GM23248 (cell line): ENCODE measurements at regions not wholly inside any gene's neighbourhood (a gene's known extent, or its start where the extent isn't known, plus 50 kb on each side); places are given as distances from the start of the nearest gene placed in this dataset.

Source experiments
- DNase-seq: peaks from one replicate; pipeline ENCODE4 v3.0.0-alpha.2; 2015
- H2AFZ ChIP-seq: fragments of 200-600 bp; sonication (generic); 2 replicates; pipeline ENCODE4 v1.6.1; 2016; ENCODE audit warnings: antibody characterized with exemption
- H3F3A ChIP-seq: fragments of 200-600 bp; sonication (generic); 2 replicates; pipeline ENCODE4 v1.6.1; 2016; ENCODE audit warnings: mild to moderate bottlenecking, antibody characterized with exemption, mixed run types; ENCODE audit not compliant: insufficient read depth
- H3K27ac ChIP-seq: fragments of 200-600 bp; sonication (generic); 2 replicates; pipeline ENCODE4 v1.5.1; 2016; ENCODE audit warnings: mild to moderate bottlenecking
- H3K27me3 ChIP-seq: fragments of 200-600 bp; sonication (generic); replicated peaks from 2 replicates; pipeline ENCODE4 v1.6.1; 2016; ENCODE audit warnings: mild to moderate bottlenecking; ENCODE audit not compliant: insufficient read depth
- H3K36me3 ChIP-seq: fragments of 200-600 bp; sonication (generic); 2 replicates; pipeline ENCODE4 v1.6.1; 2016; ENCODE audit warnings: low read depth, mild to moderate bottlenecking
- H3K4me1 ChIP-seq: fragments of 200-600 bp; sonication (generic); 2 replicates; pipeline ENCODE4 v1.6.1; 2016; ENCODE audit warnings: mild to moderate bottlenecking; ENCODE audit not compliant: insufficient read depth
- H3K4me2 ChIP-seq: fragments of 200-600 bp; sonication (generic); one replicate; pipeline ENCODE4 v1.6.1; 2016; ENCODE audit warnings: mild to moderate bottlenecking; ENCODE audit not compliant: unreplicated experiment
- H3K4me3 ChIP-seq: fragments of 200-600 bp; sonication (generic); 2 replicates; pipeline ENCODE4 v1.5.1; 2016; ENCODE audit warnings: mild to moderate bottlenecking
- H3K79me2 ChIP-seq: fragments of 200-600 bp; sonication (generic); 2 replicates; pipeline ENCODE4 v1.6.1; 2016; ENCODE audit warnings: mild to moderate bottlenecking; ENCODE audit not compliant: insufficient read depth
- H3K9ac ChIP-seq: fragments of 200-600 bp; sonication (generic); 2 replicates; pipeline ENCODE4 v1.6.1; 2016; ENCODE audit warnings: mild to moderate bottlenecking
- H3K9me2 ChIP-seq: fragments of 200-600 bp; sonication (generic); 2 replicates; pipeline ENCODE4 v1.6.1; 2016; ENCODE audit warnings: mixed run types, mild to moderate bottlenecking, moderate library complexity; ENCODE audit not compliant: insufficient read depth
- H3K9me3 ChIP-seq: fragments of 200-600 bp; sonication (generic); one replicate; pipeline ENCODE4 v1.6.1; 2017; ENCODE audit warnings: low read depth
- H4K20me1 ChIP-seq: fragments of 200-600 bp; sonication (generic); 2 replicates; pipeline ENCODE4 v1.6.0; 2016; ENCODE audit not compliant: insufficient read depth
- EZH2 ChIP-seq: fragments of 200-600 bp; sonication (generic); IDR thresholded peaks from 2 replicates; pipeline ENCODE4 v1.6.1; 2018; ENCODE audit warnings: antibody characterized with exemption, mild to moderate bottlenecking; ENCODE audit not compliant: insufficient read depth, poor library complexity, severe bottlenecking
- EZH2phosphoT487 ChIP-seq: fragments of 200-600 bp; sonication (generic); IDR thresholded peaks from 2 replicates; pipeline ENCODE4 v1.6.1; 2018; ENCODE audit warnings: antibody characterized with exemption, moderate library complexity, mild to moderate bottlenecking, low read depth; ENCODE audit not compliant: insufficient read depth
- WGBS, 2 experiments: methylation state at CpG; one replicate each; pipeline ENCODE4 v1.1.6; 2015 to 2017; ENCODE audit warnings: low lambda C conversion rate in 2 of 2, low coverage in 1 of 2; ENCODE audit errors: missing lambda C conversion rate in 2 of 2; 5-methylcytosine and 5-hydroxymethylcytosine counted together
- in situ Hi-C: fragments of 300-500 bp; cut with MboI; formaldehyde crosslinking; loops from 2 replicates; pipeline ENCODE4 v1.15.0; 2020

- in situ Hi-C loops, result loop anchor here (25.0 kb wide), 1 partner anchor 840 kb away; no protein-coding TSS in a partner anchor
- 89 to 94% methylated on average over 10 to 21 of the region's 21 CpGs for WGBS, 2 experiments
- peaks cover 6% of the 10 kb centered on the region; the same call in 1 of the 2 replicates for H3K4me1 ChIP-seq
- TF ChIP-seq EZH2phosphoT487 (no peak), EZH2 (no peak)
- H3K4me3 ChIP-seq, result no peak overlapping the region
- no peak overlapping the region for H3K9ac ChIP-seq
- H3F3A ChIP-seq, result no peaks in the 10 kb centered on the region
- no peaks in the 10 kb centered on the region for H3K36me3 ChIP-seq
- DNase-seq, result no peak
- no peaks in the 10 kb centered on the region for H4K20me1 ChIP-seq
- no peaks in the 10 kb centered on the region for H3K27me3 ChIP-seq
- no peak overlapping the region for H3K4me2 ChIP-seq
- no peak overlapping the region for H3K27ac ChIP-seq
- H2AFZ ChIP-seq, result no peak overlapping the region
- H3K9me3 ChIP-seq, result no peaks in the 10 kb centered on the region
- no peaks in the 10 kb centered on the region for H3K9me2 ChIP-seq
- H3K79me2 ChIP-seq, result no peaks in the 10 kb centered on the region
Observed at GRCh38 chr4:177227636-177228035, 82.0 kb upstream of the NEIL3 start.

- H3K9me2 ChIP-seq, result no peaks in the 10 kb centered on the region
- peak overlapping the region; percentile 81 for H3K4me2 ChIP-seq
Observed at GRCh38 chr4:177228599-177228998, 81.1 kb upstream of the NEIL3 start.

GRCh38 chr4:177229331-177229730 is 80.3 kb upstream of the NEIL3 start:
- no peak overlapping the region for H3K27ac ChIP-seq
- H3K9ac ChIP-seq, result peak overlapping the region; percentile 54
- in situ Hi-C loops, result loop anchor here (25.0 kb wide), 1 partner anchor 842 kb away; no protein-coding TSS in a partner anchor

More at GRCh38 chr4:177228599-177228998, 81.1 kb upstream of the NEIL3 start:
- Histone ChIP-seq H4K20me1 (no peaks in the 10 kb centered on the region), H3K79me2 (no peaks in the 10 kb centered on the region), H3F3A (no peaks in the 10 kb centered on the region), H3K27ac (no peak overlapping the region), H3K4me3 (peak overlapping the region; percentile 69; the same call in 1 of the 2 replicates), H3K36me3 (no peaks in the 10 kb centered on the region), H2AFZ (peak overlapping the region; percentile 94), H3K4me1 (peaks cover 6% of the 10 kb centered on the region; the same call in 1 of the 2 replicates), H3K27me3 (no peaks in the 10 kb centered on the region), H3K9me3 (no peaks in the 10 kb centered on the region), H3K9ac (no peak overlapping the region)
- in situ Hi-C loops, result loop anchor here (25.0 kb wide), 1 partner anchor 841 kb away; no protein-coding TSS in a partner anchor
- TF ChIP-seq EZH2phosphoT487, result no peak
- no peak for TF ChIP-seq EZH2
- 91% methylated on average over 4 of the region's 4 CpGs for WGBS, 2 experiments
- DNase-seq, result no peak

GRCh38 chr4:177232473-177232872 is 77.2 kb upstream of the NEIL3 start:
- Histone ChIP-seq H3K9ac (no peak overlapping the region), H3K79me2 (no peaks in the 10 kb centered on the region), H3K4me1 (peaks cover 15% of the 10 kb centered on the region), H3K9me2 (no peaks in the 10 kb centered on the region), H2AFZ (peak overlapping the region; percentile 40; the same call in 1 of the 2 replicates), H3K9me3 (no peaks in the 10 kb centered on the region), H3K4me2 (no peak overlapping the region), H3K4me3 (no peak overlapping the region), H4K20me1 (no peaks in the 10 kb centered on the region), H3K36me3 (no peaks in the 10 kb centered on the region), H3F3A (no peaks in the 10 kb centered on the region), H3K27me3 (no peaks in the 10 kb centered on the region), H3K27ac (no peak overlapping the region)
- TF ChIP-seq EZH2 (no peak), EZH2phosphoT487 (no peak)
- in situ Hi-C loops, result loop anchor here (25.0 kb wide), 1 partner anchor 845 kb away; no protein-coding TSS in a partner anchor
- DNase-seq, result no peak

More at GRCh38 chr4:177229331-177229730, 80.3 kb upstream of the NEIL3 start:
- Histone ChIP-seq H3K27me3 (no peaks in the 10 kb centered on the region), H3K9me2 (no peaks in the 10 kb centered on the region), H2AFZ (peak overlapping the region; percentile 94), H3K4me1 (peaks cover 6% of the 10 kb centered on the region; the same call in 1 of the 2 replicates), H3K9me3 (no peaks in the 10 kb centered on the region), H3F3A (no peaks in the 10 kb centered on the region), H3K4me2 (peak overlapping the region; percentile 81), H3K36me3 (no peaks in the 10 kb centered on the region), H3K4me3 (peak overlapping the region; percentile 69), H3K79me2 (no peaks in the 10 kb centered on the region), H4K20me1 (no peaks in the 10 kb centered on the region)
- DNase-seq, result peak; percentile 32
- TF ChIP-seq EZH2, result no peak
- no peak for TF ChIP-seq EZH2phosphoT487
- 33% methylated on average over 7 of the region's 7 CpGs for WGBS, 2 experiments

GRCh38 chr4:177235026-177235425 is 74.6 kb upstream of the NEIL3 start:
- H3K27ac ChIP-seq, result peak overlapping the region; percentile 18; the same call in 1 of the 2 replicates
- H2AFZ ChIP-seq, result no peak overlapping the region
- H3K9me2 ChIP-seq, result no peaks in the 10 kb centered on the region
- no peaks in the 10 kb centered on the region for H3K79me2 ChIP-seq
- no peaks in the 10 kb centered on the region for H3F3A ChIP-seq
- WGBS, 2 experiments, result 20 to 24% methylated on average over 1 of the region's 1 CpG
- no peak for TF ChIP-seq EZH2phosphoT487
- TF ChIP-seq EZH2, result no peak
- H3K9me3 ChIP-seq, result no peaks in the 10 kb centered on the region
- peaks cover 18% of the 10 kb centered on the region for H3K4me1 ChIP-seq
- no peaks in the 10 kb centered on the region for H3K36me3 ChIP-seq
- in situ Hi-C loops, result loop anchor here (25.0 kb wide), 1 partner anchor 848 kb away; no protein-coding TSS in a partner anchor
- H4K20me1 ChIP-seq, result no peaks in the 10 kb centered on the region
- H3K4me2 ChIP-seq, result peak overlapping the region; percentile 43
- DNase-seq, result peak; percentile 78
- no peaks in the 10 kb centered on the region for H3K27me3 ChIP-seq
- no peak overlapping the region for H3K9ac ChIP-seq
- H3K4me3 ChIP-seq, result peak overlapping the region; percentile 12; the same call in 1 of the 2 replicates
